ENCODE measurements at regions not wholly inside any gene's neighbourhood (a gene's known extent, or its start where the extent isn't known, plus 50 kb on each side); places are given as distances from the start of the nearest gene placed in this dataset.

DNA sequence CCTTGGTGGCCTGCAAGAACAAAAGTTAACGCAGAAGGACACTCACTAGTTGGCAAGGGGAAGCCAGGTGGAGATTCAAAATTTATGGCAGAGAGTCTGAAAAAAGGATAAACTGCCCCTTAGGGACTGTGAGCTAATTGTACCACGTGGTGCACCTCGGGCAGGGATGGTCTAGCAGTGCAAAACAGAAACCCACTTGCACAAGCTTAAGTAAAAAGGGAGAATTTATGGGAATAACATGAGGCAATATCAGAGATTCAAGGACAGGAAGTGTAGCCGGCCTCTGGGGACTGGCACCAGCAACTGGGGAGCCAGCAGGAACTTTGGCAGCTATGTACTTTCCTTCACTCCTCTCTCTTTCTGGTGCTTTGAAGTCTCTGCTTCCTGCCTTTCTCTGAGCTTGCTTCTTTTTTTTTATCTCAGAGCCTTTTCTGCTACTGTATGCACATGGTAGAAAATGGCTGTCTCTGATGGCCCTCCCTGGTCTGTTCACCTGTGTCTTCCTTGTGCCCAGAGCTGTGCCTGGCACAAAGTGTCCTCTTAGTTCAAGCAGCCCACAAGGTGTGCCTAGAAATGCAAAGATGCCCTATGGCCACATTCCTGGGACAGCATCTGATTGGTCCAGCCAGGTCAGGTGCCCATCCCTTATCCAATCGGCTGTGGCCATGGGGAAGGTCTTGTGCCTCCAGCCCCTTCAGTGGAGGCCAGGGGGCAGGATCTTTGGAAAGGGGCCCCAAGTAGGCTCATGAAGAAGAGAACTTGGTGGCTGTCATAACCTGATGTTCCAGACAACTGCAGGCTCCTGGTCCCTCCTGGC, 114.8 kb upstream of the ATP6AP2 start:
- DNase-seq (ENCODE audit: low spot score, unreplicated experiment): no peak
- Mint-ChIP-seq H3K4me1 (ENCODE audit: low read depth) (peaks cover 7% of the 10 kb centered on the region), H3K36me3 (ENCODE audit: insufficient read depth) (no peaks in the 10 kb centered on the region), H3K4me3 (ENCODE audit: low read depth) (no peak overlapping the region), H3K27me3 (no peaks in the 10 kb centered on the region), H3K9me3 (ENCODE audit: low read depth) (peaks cover 30% of the 10 kb centered on the region), H3K27ac (no peak overlapping the region)
- no peak for TF ChIP-seq CTCF (IDR thresholded peaks at IDR 0.05; ENCODE audit: unreplicated experiment)

DNA sequence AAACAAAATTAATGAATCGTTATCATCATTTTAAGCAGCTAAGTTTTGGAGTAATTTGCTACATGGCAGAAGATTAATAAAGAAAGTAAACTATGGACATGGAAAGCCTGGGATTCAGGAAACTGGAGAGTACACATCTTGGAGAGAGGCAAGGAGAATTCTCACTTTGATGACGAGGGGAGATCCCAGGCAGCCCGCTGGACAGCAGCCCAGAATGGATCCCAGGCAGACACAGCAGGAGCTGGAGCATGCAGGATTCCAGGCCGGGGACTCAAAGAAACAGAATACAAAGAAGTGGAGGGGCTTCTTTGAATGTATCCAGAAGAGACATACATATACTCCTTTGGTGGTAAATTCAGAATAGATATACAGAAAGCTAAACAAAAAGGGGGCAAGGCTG, 118.0 kb upstream of the ATP6AP2 start:
- H3K27me3 Mint-ChIP-seq: no peaks in the 10 kb centered on the region
- H3K4me3 Mint-ChIP-seq (ENCODE audit: low read depth): no peak overlapping the region
- H3K27ac Mint-ChIP-seq: no peak overlapping the region
- DNase-seq (ENCODE audit: low spot score, unreplicated experiment): no peak
- peaks cover 30% of the 10 kb centered on the region for H3K9me3 Mint-ChIP-seq (ENCODE audit: low read depth)
- no peaks in the 10 kb centered on the region for H3K36me3 Mint-ChIP-seq (ENCODE audit: insufficient read depth)
- H3K4me1 Mint-ChIP-seq (ENCODE audit: low read depth): peaks cover under 1% of the 10 kb centered on the region
- no peak for TF ChIP-seq CTCF (IDR thresholded peaks at IDR 0.05; ENCODE audit: unreplicated experiment)

- no peak for TF ChIP-seq CTCF (IDR thresholded peaks at IDR 0.05; ENCODE audit: unreplicated experiment)
- Mint-ChIP-seq H3K27ac (no peak overlapping the region), H3K9me3 (ENCODE audit: low read depth) (peaks cover 25% of the 10 kb centered on the region), H3K4me3 (ENCODE audit: low read depth) (no peak overlapping the region), H3K4me1 (ENCODE audit: low read depth) (no peaks in the 10 kb centered on the region), H3K36me3 (ENCODE audit: insufficient read depth) (no peaks in the 10 kb centered on the region), H3K27me3 (no peaks in the 10 kb centered on the region)
- DNase-seq (ENCODE audit: low spot score, unreplicated experiment): no peak
Measured at GRCh38 chrX:40460926-40461325, 119.8 kb upstream of the ATP6AP2 start.

DNA sequence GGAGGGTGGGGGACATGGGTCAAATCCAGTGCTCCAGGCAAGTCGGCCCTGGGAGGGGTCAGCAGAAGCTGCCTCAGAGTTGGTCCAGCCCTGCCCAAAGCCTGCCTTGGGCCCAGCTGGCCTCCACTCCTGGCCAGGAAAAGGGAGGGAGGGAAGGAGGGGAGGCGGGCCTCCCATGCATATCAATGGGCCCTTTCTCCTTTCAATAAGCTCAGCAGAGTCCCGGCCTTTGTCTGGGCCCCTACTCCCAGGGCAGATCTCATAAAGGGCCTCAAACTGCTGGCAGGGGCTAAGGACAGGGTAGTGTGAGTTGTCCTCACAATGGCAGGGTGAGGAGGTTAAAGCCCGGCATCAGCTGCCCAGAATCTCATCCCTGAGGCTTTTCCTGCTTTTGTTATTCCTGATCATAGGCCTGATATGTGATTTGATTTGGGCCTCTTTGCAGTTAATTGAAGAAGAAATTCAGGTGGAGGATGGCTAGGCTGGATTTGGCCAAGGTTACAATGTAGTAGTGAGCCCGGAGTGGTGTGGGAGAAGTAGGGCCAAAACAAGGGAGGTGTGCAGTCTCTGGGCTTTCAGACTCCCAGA, 121.1 kb upstream of the ATP6AP2 start:
- no peaks in the 10 kb centered on the region for H3K36me3 Mint-ChIP-seq (ENCODE audit: insufficient read depth)
- no peak for TF ChIP-seq CTCF (IDR thresholded peaks at IDR 0.05; ENCODE audit: unreplicated experiment)
- DNase-seq (ENCODE audit: low spot score, unreplicated experiment): no peak

GRCh38 chrX:40457406-40457805, 123.4 kb upstream of the ATP6AP2 start:
- Mint-ChIP-seq H3K4me3 (ENCODE audit: low read depth) (no peak overlapping the region), H3K36me3 (ENCODE audit: insufficient read depth) (no peaks in the 10 kb centered on the region), H3K27me3 (no peaks in the 10 kb centered on the region), H3K9me3 (ENCODE audit: low read depth) (peaks cover 22% of the 10 kb centered on the region), H3K27ac (no peak overlapping the region), H3K4me1 (ENCODE audit: low read depth) (no peaks in the 10 kb centered on the region)
- no peak for TF ChIP-seq CTCF (IDR thresholded peaks at IDR 0.05; ENCODE audit: unreplicated experiment)
- no peak for DNase-seq (ENCODE audit: low spot score, unreplicated experiment)

More for the DNA sequence above, 121.1 kb upstream of the ATP6AP2 start:
- Mint-ChIP-seq H3K27ac (no peak overlapping the region), H3K9me3 (ENCODE audit: low read depth) (peaks cover 25% of the 10 kb centered on the region), H3K4me1 (ENCODE audit: low read depth) (no peaks in the 10 kb centered on the region), H3K27me3 (no peaks in the 10 kb centered on the region), H3K4me3 (ENCODE audit: low read depth) (no peak overlapping the region)

Measured in progenitor cell of endocrine pancreas (in vitro differentiated cells).